BJ (cell line): ENCODE measurements at regions not wholly inside any gene's neighbourhood (a gene's known extent, or its start where the extent isn't known, plus 50 kb on each side); places are given as distances from the start of the nearest gene placed in this dataset.

Source experiments
- CTCF ChIA-PET: fragments of 350-600 bp; formaldehyde crosslinking; extraction: SDS; loops from one replicate; lab custom pipeline; 2021; ENCODE audit warnings: antibody characterized with exemption, inconsistent platforms; lab: Yijun Ruan, JAX
- POLR2A ChIA-PET: fragments of 300-600 bp; sonication (Branson Sonifier 250); formaldehyde crosslinking; extraction: SDS; loops from one replicate; lab custom pipeline; 2021; ENCODE audit warnings: antibody characterized with exemption; lab: Charles Lee
- DNase-seq: peaks from one replicate; pipeline ENCODE4 v3.0.0-alpha.2; 2011; ENCODE audit warnings: low read depth
- H3K27me3 ChIP-seq: 2 replicates; pipeline ENCODE4 v1.6.0; 2011; ENCODE audit warnings: low read length; ENCODE audit not compliant: control insufficient read depth, insufficient read depth
- H3K36me3 ChIP-seq: 2 replicates; pipeline ENCODE4 v1.5.1; 2011; ENCODE audit warnings: low read length; ENCODE audit not compliant: control insufficient read depth, insufficient read depth
- H3K4me3 ChIP-seq: 2 replicates; pipeline ENCODE4 v1.5.1; 2011; ENCODE audit warnings: low read depth, mild to moderate bottlenecking, control low read depth, low read length
- TF ChIP-seq, protein P1 (sequence below): IDR thresholded peaks from 2 replicates; pipeline ENCODE4 v1.5.1; 2011; ENCODE audit warnings: low read depth, mild to moderate bottlenecking, control low read depth, inconsistent platforms, low read length, moderate library complexity; ENCODE audit not compliant: insufficient read depth

DNA sequence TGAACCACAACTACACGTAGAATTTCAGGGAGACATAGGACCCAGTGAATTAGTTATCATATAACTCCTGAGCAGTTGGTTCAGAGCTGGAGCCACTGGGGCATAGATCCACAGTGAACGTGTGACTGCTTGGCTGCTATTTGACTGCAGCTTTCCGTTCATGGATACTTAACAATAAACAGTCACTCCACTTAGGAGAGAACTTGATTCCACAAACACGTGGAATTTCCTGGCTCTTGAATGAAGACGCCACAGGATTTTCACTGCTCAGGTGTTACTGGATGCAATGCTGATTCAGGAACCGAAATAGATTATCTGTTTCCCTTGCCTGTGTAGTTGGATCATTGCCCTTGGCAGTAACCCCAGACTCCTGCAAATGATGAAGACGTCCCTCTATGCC, 679.1 kb upstream of the ZEB2 start:
- no peaks in the 10 kb centered on the region for H3K27me3 ChIP-seq
- H3K4me3 ChIP-seq: no peak overlapping the region
- no peak for DNase-seq
- ChIA-PET CTCF (interaction anchor here (0.8 kb wide), 1 partner anchor 14 kb away, joined by 3 read pairs; no protein-coding TSS in a partner anchor), POLR2A (no interaction called here)
- H3K36me3 ChIP-seq: no peaks in the 10 kb centered on the region
- TF ChIP-seq, protein P1, sequence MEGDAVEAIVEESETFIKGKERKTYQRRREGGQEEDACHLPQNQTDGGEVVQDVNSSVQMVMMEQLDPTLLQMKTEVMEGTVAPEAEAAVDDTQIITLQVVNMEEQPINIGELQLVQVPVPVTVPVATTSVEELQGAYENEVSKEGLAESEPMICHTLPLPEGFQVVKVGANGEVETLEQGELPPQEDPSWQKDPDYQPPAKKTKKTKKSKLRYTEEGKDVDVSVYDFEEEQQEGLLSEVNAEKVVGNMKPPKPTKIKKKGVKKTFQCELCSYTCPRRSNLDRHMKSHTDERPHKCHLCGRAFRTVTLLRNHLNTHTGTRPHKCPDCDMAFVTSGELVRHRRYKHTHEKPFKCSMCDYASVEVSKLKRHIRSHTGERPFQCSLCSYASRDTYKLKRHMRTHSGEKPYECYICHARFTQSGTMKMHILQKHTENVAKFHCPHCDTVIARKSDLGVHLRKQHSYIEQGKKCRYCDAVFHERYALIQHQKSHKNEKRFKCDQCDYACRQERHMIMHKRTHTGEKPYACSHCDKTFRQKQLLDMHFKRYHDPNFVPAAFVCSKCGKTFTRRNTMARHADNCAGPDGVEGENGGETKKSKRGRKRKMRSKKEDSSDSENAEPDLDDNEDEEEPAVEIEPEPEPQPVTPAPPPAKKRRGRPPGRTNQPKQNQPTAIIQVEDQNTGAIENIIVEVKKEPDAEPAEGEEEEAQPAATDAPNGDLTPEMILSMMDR: no peak

DNA sequence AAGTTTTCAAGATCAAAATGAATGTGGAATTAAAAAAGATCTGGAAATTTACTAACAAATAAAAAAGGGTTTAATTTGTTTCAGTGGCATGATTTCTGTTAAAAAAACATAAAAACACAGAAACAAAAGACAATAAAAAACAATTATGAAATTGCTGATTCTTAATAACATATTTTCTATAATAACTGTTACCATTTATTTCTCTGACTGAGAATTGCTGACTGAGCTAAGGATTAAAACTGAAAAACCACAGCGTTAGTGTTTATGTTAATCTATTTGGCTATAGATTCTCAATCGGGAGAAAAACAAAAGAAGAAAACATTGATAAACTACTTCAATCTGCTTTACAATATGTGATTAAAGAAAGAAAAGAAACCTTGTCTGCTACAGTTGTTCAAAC, 678.6 kb upstream of the ZEB2 start:
- Histone ChIP-seq H3K4me3 (no peak overlapping the region), H3K27me3 (no peaks in the 10 kb centered on the region), H3K36me3 (no peaks in the 10 kb centered on the region)
- CTCF ChIA-PET: interaction anchor here (0.8 kb wide), 1 partner anchor 13 kb away, joined by 3 read pairs; no protein-coding TSS in a partner anchor
- TF ChIP-seq, protein P1: no peak
- POLR2A ChIA-PET: no interaction called here
- no peak for DNase-seq

GRCh38 chr2:145197944-145198343, 678.0 kb upstream of the ZEB2 start:
- no peaks in the 10 kb centered on the region for H3K36me3 ChIP-seq
- CTCF ChIA-PET: no interaction called here
- H3K27me3 ChIP-seq: no peaks in the 10 kb centered on the region
- TF ChIP-seq, protein P1: no peak
- no peak for DNase-seq
- no peak overlapping the region for H3K4me3 ChIP-seq
- POLR2A ChIA-PET: no interaction called here

GRCh38 chr2:145194673-145195072, 674.8 kb upstream of the ZEB2 start:
- no peaks in the 10 kb centered on the region for H3K36me3 ChIP-seq
- no peak for DNase-seq
- TF ChIP-seq, protein P1: no peak
- H3K4me3 ChIP-seq: no peak overlapping the region
- ChIA-PET POLR2A (no interaction called here), CTCF (no interaction called here)
- H3K27me3 ChIP-seq: no peaks in the 10 kb centered on the region

DNA sequence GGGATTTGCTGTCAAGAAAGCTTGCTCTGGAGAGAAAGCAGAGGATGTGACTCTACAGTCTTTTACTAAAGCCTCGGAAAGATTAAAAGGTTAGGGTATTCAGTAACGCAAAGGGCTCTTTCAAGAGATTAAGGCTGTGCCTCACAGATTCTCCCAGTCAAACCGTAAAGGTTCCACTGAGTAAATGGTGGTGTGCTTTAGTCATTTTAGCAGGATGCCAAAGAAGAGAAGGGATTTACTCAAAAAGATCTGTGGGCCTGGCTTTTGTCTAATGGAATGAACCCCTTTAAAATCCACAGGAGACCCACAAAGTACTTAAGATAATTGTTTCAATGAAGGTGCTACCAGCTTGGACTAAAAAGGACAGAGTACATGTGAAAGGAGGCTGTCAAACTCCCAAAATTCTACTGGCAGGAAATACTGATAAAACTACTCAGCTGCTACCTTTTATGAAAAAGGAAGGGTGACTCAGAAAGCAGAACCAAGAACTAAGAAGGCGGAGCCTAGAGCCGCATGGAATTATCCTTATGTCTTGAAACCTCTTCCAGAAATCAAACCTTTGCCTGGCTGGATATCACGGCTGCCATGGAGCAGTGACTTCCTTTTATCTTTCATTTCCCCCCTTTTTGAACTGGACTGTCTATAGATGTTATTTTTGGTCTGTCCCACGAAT, 670.2 kb upstream of the ZEB2 start:
- no peaks in the 10 kb centered on the region for H3K36me3 ChIP-seq
- ChIA-PET POLR2A (interaction anchor here (0.7 kb wide), 1 partner anchor 24 kb away, joined by 8 read pairs; no protein-coding TSS in a partner anchor), CTCF (no interaction called here)
- H3K27me3 ChIP-seq: no peaks in the 10 kb centered on the region
- no peak overlapping the region for H3K4me3 ChIP-seq
- DNase-seq: no peak
- TF ChIP-seq, protein P1: no peak
